Fibroblast of lung (primary cell): ENCODE measurements at regions not wholly inside any gene's neighbourhood (a gene's known extent, or its start where the extent isn't known, plus 50 kb on each side); places are given as distances from the start of the nearest gene placed in this dataset.

Experiments
- DNase-seq, 2 donors: peaks; one replicate each; pipeline versions ENCODE4 v3.0.0 to v3.0.0-alpha.2; 2010; ENCODE audit warnings: low read depth in 2 of 2
- H2AFZ ChIP-seq: 2 replicates; pipeline ENCODE4 v1.5.1; 2012; ENCODE audit warnings: low read length, control low read depth, inconsistent platforms
- H3K27ac ChIP-seq: 2 replicates; pipeline ENCODE4 v1.5.1; 2011; ENCODE audit warnings: low read length, control low read depth; ENCODE audit not compliant: insufficient read depth
- H3K27me3 ChIP-seq: 2 replicates; pipeline ENCODE4 v1.5.1; 2011; ENCODE audit warnings: mild to moderate bottlenecking, low read length; ENCODE audit not compliant: control insufficient read depth, insufficient read depth
- H3K36me3 ChIP-seq: 2 replicates; pipeline ENCODE4 v1.5.1; 2011; ENCODE audit warnings: low read length; ENCODE audit not compliant: control insufficient read depth, insufficient read depth
- H3K4me1 ChIP-seq: 2 replicates; pipeline ENCODE4 v1.5.1; 2011; ENCODE audit warnings: low read length; ENCODE audit not compliant: control insufficient read depth, insufficient read depth; ENCODE audit errors: extremely low read depth
- H3K4me2 ChIP-seq: 2 replicates; pipeline ENCODE4 v1.5.1; 2011; ENCODE audit warnings: low read length, control low read depth; ENCODE audit not compliant: insufficient read depth; ENCODE audit errors: extremely low read depth
- H3K4me3 ChIP-seq, 4 experiments: fragments of 200-600 bp in 1 of 4; sonication (generic) in 1 of 4; replicated peaks in 1 of 4; 2 replicates each; pipeline ENCODE4 v1.5.1; 2011 to 2016; ENCODE audit warnings: low read length in 4 of 4, low read depth in 3 of 4, mild to moderate bottlenecking in 3 of 4, control low read depth in 2 of 4, inconsistent platforms in 1 of 4, mixed read lengths in 1 of 4; ENCODE audit not compliant: insufficient read depth in 1 of 4; ENCODE audit errors: control extremely low read depth in 1 of 4
- H3K79me2 ChIP-seq: 2 replicates; pipeline ENCODE4 v1.5.1; 2012; ENCODE audit warnings: mild to moderate bottlenecking, low read length, inconsistent platforms; ENCODE audit not compliant: control insufficient read depth, insufficient read depth
- H3K9ac ChIP-seq: 2 replicates; pipeline ENCODE4 v1.5.1; 2011; ENCODE audit warnings: mild to moderate bottlenecking, low read length, control low read depth; ENCODE audit not compliant: insufficient read depth
- H3K9me3 ChIP-seq: 2 replicates; pipeline ENCODE4 v1.5.1; 2012; ENCODE audit warnings: low read depth, low read length; ENCODE audit not compliant: control insufficient read depth, insufficient read depth
- H4K20me1 ChIP-seq: 2 replicates; pipeline ENCODE4 v1.5.1; 2011; ENCODE audit warnings: low read length; ENCODE audit not compliant: control insufficient read depth, insufficient read depth; ENCODE audit errors: extremely low read depth
- EZH2 ChIP-seq: IDR thresholded peaks from 2 replicates; pipeline ENCODE4 v1.5.1; 2012; ENCODE audit warnings: low read length, control low read depth, mild to moderate bottlenecking; ENCODE audit errors: missing control alignments
- TF ChIP-seq, protein P1 (sequence below), 2 donors: IDR thresholded peaks in 1 of 2; conservative IDR thresholded peaks in 1 of 2; 1 replicate in 1 of 2; 2 replicates in 1 of 2; pipeline ENCODE4 v1.5.1; 2011 to 2012; ENCODE audit warnings: low read length in 2 of 2, control low read depth in 1 of 2, inconsistent platforms in 1 of 2, low read depth in 1 of 2, mild to moderate bottlenecking in 1 of 2

DNA sequence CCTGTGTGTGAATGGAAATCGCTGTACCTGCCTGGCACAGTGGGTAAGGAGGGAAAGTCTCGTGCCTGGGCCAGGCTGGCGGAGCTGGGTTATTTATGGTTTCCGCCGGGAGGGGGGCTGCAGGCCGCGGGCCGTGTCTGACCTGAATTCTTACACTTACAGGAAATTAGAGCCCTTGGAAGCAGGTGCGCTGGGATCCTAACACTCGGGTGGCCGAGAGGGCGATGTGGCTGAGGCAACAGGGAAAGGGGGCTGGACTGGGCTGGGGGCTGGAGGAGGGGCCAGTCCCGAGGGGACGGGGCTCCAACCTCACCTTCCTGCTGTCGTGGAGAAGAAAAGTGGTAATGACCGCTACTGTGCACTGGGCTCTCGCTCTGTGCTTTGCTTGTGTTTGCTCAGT, 109.4 kb upstream of the WNT4 start:
- Histone ChIP-seq H2AFZ (no peak overlapping the region), H3K27ac (no peak overlapping the region), H3K27me3 (peaks cover 5% of the 10 kb centered on the region)

DNA sequence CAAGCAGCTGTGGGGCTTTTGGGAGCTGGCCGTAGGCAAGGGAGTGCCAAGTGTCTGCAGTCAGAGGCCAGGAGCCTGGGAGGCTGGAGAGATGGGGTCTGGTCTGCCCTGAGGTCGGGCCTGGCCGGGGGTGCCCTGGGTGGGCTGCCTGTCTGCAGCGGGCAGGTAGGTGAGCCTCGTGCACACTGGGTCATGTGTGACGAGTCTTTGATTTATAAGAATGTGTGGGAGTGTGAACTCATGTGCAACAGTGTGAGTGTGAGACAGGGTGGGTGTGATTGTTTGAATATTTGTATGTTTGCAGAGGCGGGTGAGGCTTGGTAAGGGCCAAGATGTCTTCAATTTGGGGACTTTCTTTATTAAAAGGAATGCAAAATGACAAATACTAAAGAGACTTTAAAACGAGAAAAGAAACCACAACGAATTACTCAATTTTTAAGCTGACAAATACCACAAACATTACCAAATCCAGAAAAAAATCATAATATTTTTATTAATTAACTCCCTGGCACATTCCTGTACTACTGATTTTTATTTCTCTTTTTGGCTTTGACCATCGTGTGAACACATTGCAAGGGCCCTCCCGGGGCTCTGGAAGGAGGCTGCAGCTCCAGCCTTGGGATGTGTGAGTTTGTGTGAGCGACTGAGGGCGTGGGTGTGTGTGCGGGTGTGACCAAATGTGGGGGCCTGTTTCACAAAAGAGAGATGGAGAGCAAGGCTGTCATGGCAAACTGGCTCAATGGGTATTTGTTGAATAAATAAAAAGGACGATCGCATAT, 110.3 kb upstream of the WNT4 start:
- Histone ChIP-seq H3K36me3 (no peaks in the 10 kb centered on the region), H3K4me2 (no peak overlapping the region), H3K9ac (no peak overlapping the region), H3K9me3 (no peaks in the 10 kb centered on the region), H3K27ac (no peak overlapping the region), H3K4me1 (no peaks in the 10 kb centered on the region), H3K4me3 (no peak overlapping the region), H3K27me3 (peaks cover 3% of the 10 kb centered on the region), H2AFZ (no peak overlapping the region), H4K20me1 (no peaks in the 10 kb centered on the region), H3K79me2 (no peaks in the 10 kb centered on the region)
- no peak for DNase-seq
- TF ChIP-seq EZH2 = peak; percentile 13
- TF ChIP-seq, protein P1, sequence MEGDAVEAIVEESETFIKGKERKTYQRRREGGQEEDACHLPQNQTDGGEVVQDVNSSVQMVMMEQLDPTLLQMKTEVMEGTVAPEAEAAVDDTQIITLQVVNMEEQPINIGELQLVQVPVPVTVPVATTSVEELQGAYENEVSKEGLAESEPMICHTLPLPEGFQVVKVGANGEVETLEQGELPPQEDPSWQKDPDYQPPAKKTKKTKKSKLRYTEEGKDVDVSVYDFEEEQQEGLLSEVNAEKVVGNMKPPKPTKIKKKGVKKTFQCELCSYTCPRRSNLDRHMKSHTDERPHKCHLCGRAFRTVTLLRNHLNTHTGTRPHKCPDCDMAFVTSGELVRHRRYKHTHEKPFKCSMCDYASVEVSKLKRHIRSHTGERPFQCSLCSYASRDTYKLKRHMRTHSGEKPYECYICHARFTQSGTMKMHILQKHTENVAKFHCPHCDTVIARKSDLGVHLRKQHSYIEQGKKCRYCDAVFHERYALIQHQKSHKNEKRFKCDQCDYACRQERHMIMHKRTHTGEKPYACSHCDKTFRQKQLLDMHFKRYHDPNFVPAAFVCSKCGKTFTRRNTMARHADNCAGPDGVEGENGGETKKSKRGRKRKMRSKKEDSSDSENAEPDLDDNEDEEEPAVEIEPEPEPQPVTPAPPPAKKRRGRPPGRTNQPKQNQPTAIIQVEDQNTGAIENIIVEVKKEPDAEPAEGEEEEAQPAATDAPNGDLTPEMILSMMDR (conservative IDR thresholded peaks at IDR 0.05 in 1 of 2, IDR thresholded peaks at IDR 0.05 in 1 of 2; ENCODE audit: low read depth in 1 of 2, low read length in 2 of 2) = no peak

More for the DNA sequence above, 109.4 kb upstream of the WNT4 start:
- no peaks in the 10 kb centered on the region for H3K4me1 ChIP-seq
- H3K9me3 ChIP-seq = no peaks in the 10 kb centered on the region
- TF ChIP-seq EZH2 = no peak
- DNase-seq = no peak
- no peak overlapping the region for H3K4me2 ChIP-seq
- no peaks in the 10 kb centered on the region for H3K36me3 ChIP-seq
- no peak overlapping the region for H3K4me3 ChIP-seq
- H3K9ac ChIP-seq = no peak overlapping the region
- no peaks in the 10 kb centered on the region for H4K20me1 ChIP-seq
- no peaks in the 10 kb centered on the region for H3K79me2 ChIP-seq

DNA sequence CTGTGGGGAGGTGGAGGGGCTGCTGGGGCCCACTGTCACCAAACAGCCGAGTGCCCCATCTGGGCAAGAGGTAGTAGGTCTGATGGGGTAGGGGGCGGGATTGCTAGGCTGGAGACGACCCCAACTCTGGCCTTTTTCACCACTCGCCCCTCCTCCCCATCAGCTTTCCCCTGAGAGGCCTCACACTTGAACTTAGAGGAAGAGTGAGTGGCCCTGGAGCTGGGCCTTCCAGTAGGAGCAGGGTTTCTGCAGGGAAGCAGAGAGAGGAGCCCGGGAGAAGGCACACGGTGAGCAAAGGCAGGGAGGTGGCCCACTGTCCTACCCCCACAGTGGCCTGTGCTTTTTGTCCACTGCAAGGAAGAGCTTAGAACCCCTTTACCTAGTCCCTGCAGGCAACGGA, 111.9 kb upstream of the WNT4 start:
- TF ChIP-seq, protein P1 (conservative IDR thresholded peaks at IDR 0.05 in 1 of 2, IDR thresholded peaks at IDR 0.05 in 1 of 2; ENCODE audit: low read depth in 1 of 2, low read length in 2 of 2) = no peak
- Histone ChIP-seq H3K79me2 (no peaks in the 10 kb centered on the region), H3K27ac (no peak overlapping the region), H3K9me3 (no peaks in the 10 kb centered on the region), H3K4me1 (peaks cover 6% of the 10 kb centered on the region), H4K20me1 (no peaks in the 10 kb centered on the region), H3K36me3 (no peaks in the 10 kb centered on the region), H3K4me2 (no peak overlapping the region), H2AFZ (no peak overlapping the region), H3K4me3 (no peak overlapping the region), H3K9ac (no peak overlapping the region), H3K27me3 (peaks cover 3% of the 10 kb centered on the region)
- no peak for DNase-seq
